GM21360 (cell line): ENCODE measurements at regions not wholly inside any gene's neighbourhood (a gene's known extent, or its start where the extent isn't known, plus 50 kb on each side); places are given as distances from the start of the nearest gene placed in this dataset.
A peak's percentile ranks its signal among the peaks of the same experiment; 100 is the strongest.
"Not testable (repeated sequence)": the region's sequence is repeated elsewhere in the genome, so short reads cannot be mapped to it uniquely, and the experiment has no call there.

Experiments used
- ATAC-seq: cut with Tn5 transposase; IDR thresholded peaks from one replicate; pipeline ENCODE4 v1.9.1; 2021; ENCODE audit warnings: mild to moderate bottlenecking, moderate library complexity; ENCODE audit not compliant: unreplicated experiment

DNA sequence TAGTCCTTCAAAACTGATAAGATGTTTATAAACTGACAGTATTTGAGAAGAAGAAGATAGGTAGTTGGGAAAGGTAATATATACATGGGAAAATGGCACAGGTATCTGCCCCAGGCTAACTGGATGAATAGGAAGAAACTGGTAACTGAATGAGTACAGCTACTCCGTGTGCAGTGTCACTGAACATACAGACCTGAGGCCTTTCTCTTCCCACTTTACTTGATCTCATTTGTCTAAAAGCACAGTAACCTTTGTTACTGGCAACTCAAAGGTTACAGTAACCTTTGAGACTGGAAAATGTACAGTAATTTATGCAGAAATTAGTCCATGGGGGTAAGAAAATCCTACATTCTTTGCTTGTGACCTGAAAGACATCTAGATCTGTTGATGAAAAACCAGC lies 735.0 kb upstream of the RIOK2 start:
- no peak for ATAC-seq

DNA sequence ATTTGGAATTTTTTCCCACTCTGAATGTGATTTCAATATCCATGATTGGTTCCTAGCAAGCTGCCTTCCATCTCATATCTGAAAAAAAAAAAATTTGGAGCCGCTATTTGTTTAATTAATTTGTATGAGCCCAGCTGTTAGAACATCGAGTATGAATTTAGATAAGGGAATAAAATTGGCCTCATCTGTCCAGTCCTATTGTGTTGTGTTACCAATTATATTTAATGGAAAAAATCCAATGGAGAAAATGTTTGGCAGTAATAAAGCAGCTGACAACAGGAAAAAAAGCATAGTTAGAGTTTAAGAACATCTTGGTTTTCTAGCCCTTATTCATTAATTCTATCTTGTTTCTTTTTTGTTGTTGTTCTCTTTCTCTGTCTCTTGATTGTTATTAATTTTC lies 735.6 kb upstream of the RIOK2 start:
- ATAC-seq: no peak

DNA sequence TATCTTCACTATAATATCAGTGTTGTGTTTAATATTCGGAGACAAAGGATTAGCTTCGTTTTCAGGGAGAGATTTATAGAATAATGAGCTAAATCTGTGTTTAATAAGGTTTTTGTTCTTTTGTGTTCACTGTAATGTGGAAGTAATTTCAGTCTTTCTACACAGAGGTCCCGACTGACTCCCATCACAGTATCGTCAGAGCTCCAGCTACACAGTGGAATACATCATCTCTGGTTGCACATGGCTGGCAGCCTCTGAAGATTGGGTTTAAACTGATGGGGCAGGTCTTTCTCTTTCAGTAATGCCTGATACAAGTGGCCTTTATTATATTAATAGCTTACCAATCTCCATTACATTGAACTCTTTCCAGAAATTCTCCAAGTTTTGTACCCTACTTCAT lies 736.7 kb upstream of the RIOK2 start:
- ATAC-seq: no peak

DNA sequence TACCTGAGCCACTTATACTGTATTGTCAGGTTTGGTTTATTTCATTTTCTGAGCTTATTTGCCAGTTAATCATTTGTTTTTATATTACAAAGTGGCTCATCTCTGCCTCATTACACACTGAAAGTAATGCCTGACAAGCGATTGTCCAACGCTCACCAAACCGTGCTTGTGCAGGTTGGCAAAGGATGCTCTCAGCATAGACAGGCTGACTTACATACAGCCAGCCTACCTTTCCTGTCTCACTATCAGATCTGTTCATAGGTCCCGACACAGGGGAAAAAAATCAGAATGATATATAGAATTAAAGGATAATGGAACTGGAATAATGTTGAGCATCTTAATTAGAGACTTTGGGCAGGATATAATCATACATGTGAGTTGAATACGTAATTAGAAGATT lies 739.7 kb upstream of the RIOK2 start:
- ATAC-seq: no peak

DNA sequence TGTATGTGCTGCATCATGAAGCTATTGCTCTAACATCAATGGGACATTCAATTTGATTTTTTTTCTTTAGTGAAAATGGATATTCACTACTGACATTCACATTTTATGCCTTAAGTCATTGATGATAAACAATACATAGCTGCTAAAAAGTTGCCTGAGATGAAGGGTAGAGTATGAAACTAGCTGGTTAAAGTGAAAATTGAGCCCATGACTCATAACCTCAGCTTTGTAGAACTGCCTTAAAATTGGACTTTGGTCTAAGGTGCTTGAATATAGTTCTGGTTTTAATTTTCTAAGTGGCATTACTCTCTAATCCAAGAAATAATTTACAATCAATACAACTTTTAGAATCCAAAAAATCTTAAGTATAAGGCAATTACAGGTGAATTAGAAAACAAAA lies 740.4 kb upstream of the RIOK2 start:
- ATAC-seq: no peak

DNA sequence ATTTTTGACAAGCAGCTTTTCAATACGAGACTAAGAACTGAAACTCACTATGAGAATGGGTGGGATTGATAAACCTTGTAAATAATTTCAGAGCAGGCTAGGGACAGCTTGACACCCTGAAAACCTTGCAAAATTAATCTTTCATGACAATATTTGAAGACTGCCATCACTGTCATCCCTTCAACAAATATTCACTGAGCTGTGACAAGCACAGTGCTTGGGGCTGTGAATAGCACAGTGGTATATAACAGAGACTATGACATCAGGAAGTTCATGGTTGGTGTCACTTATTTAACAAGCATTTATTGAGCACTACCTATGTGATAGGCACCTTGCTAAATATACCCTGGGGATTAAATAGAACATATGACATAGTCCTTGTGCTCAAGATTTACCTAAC lies 741.0 kb upstream of the RIOK2 start:
- peak; percentile 50 for ATAC-seq

DNA sequence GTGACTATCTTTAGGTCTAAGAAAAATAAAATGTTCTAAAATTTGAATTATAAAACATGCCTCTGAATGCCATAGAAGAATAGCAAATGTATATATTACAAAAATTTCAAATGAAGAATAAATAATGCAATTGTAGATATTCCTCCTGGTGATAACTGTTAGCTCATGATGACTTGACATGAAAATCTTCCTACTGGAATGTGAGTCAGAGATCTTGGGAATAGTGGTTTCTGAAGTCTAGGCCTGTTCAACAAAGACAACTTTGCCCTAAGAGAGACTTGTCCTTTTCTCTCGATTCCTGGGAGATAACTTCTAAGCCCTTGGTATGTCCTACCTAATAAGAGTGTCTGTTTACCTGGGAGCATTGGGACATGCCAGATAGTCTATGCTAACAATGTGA lies 746.3 kb upstream of the RIOK2 start:
- no peak for ATAC-seq

DNA sequence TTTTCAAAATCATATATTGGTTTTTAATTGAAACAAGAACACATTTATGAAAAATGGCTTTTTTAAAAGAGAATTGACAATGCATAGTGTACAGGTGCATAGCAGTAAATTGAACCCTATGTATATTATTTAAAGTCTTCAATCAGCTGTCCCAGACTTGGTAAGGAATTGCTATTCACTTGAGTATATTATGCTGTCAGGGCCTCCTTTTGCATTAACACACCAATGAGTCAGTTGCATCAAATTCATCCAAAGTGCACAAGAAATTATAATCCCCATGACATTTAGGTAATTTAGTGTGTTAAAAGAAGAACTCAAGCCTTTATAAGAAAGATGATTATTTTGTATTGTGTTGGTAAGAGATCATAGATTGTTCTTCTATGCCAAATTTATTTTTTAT lies 748.8 kb upstream of the RIOK2 start:
- no peak for ATAC-seq

DNA sequence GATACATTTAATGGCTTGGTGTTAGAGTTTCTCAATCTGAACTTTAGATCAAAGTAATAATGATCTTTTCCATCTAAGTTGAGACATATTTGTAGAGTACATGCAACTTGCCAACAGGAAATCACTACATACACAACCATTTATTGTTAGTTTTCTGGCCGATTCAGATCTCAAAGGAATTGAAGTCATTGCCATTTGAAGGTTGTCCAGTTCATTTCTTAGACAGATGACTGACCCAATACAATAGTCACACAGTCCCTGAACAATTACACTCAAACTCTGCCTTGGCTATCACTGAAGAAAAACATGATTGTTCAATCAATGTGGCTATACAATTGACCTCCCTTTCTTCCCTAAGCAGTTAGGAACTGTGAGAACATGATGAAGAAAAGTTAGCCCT lies 753.2 kb upstream of the RIOK2 start:
- ATAC-seq: no peak

DNA sequence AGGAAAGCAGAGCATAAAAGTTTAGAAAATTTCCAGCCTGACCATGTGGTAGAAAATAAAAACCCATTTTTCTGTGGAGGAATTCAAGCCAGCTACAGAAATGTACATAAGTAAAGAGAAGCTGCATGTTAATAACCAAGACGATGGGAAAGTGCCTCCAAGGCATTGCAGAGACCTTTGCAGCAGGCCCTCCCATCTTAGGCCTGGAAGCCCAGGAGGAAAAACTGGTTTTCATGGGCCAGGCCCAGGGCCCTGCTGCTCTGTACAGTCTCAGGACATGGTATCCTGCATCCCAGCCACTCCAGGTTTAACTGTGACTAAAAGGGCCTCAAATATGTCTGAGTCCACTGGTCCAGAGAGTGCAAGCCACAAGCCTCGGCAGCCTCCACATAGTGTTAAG lies 754.8 kb upstream of the RIOK2 start:
- no peak for ATAC-seq

DNA sequence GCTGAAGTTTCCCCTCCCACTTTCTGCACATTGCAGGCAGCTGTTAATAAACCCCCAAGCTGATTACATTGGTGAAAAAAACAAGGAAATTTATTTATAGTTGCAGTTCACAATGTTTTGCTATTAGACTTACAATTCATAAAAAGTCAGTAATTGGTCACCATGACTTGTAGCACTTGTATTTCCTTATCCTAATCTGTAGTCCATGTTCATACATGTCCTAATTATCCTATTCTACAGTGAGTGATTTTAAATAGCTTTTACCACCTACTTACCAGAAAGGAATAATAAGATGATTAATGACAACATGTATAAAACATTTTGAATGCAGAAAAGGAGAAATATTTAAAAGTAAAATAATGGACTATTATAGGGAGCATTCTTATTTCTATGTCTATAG lies 760.0 kb upstream of the RIOK2 start:
- no peak for ATAC-seq

DNA sequence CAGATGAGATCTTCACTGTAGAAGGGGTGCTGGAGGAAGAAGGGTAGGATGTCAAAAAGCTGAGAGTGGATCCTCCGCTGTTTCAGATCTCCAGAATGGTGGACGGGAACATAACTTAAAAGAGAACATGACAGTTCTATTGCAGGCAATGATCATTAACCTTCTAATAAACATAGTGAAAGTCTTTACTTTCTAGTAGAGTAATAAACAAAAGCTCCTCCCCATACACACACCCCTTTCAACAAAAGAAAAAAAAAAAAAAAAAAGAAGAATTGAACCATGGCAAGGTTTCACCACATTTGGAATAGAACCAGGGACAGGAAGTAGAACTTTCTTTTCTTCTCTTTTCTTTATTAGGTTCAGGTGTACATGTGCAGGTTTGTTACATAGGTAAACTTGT lies 768.1 kb upstream of the RIOK2 start:
- ATAC-seq: no peak

DNA sequence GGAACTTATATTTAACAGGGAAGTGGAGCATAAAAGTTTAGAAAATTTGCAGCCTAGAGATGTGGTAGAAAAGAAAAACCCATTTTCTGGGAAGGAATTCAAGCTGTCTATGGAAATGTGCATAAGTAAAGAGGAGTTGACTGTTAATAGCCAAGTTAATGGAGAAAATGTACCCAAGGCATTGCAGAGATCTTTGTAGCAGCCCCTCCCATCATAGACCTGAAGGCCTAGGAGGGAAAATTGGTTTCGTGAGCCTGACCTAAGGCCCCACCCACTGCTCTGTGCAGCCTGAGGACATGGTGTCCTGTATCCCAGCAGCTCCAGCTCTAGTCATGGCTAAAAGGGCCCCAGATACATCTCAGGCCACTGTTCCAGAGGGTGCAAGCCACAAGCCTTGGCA lies 772.4 kb upstream of the RIOK2 start:
- no peak for ATAC-seq

DNA sequence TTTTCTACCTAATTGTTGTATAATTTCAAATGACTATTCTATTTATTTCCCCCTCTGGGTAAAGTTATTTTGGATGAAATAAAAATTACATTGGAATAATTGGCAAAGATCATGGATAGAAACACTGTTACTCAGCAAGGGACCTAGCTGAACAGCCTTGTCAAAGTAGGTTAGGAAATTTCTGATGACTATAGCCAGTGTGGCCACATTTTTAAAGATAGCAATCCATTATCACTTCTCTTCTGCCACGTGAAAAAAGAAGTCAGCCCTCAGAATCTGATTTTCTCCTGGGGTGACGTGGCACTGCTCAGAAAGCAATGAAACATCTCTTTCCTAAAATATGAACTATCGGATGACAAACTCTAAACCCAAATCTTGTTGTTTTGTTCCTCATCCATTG lies 784.2 kb upstream of the RIOK2 start:
- no peak for ATAC-seq

DNA sequence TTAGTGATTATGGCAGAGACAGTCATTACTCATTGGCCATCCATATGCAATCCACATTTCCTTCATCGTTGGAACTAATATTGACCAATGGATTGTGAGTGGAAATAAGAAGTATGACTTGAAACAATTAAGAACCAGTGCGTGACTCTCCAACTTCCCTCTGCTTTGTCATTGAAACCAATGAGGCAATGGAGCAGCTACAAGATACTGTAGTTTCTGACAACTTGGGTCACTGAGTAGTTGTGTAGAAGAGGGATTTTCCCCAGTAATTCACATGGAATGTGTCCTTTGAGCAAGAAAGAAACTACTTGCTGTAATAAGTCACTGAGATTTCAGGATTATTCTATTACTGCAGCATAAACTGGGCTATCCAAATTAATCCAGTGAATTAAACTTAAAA lies 785.3 kb upstream of the RIOK2 start:
- ATAC-seq: no peak

DNA sequence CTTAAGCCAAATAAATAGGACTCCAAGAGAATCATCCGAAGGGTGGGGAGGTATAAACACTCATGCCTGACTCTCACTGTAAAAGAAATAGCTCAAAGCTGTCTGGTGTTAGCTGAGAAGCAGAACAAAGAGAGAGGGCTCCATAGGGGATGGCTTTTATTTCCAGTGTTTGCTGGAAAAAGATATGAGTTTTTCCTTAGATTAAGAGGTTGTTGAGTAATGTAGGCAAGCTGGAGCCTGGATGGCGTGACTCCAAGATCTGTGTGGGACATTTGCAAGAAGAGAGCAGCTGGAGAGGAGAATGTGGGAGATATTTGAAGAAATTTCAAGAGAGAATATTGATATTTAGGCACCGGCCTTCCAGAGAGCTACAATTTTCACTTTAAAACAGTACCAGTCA lies 793.7 kb upstream of the RGMB start:
- ATAC-seq: no peak

DNA sequence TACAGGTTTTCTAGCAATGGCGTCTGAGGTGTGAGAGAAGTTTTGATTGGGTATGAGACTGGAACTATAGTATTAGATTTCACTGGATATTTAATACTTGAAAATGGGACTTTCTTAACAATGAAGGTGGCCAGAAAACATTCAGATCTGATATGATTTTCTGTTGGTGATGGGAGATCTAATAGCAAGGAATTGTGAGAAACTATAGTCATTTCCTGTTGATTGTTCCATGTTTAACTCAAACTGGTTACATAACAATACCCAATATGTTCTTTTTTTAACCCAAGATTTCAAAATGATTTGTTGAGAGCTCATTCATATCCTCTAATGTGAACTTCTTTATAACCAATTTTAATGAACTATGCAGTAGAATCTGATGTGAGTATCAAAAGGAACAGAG lies 793.2 kb upstream of the RGMB start:
- ATAC-seq: no peak

DNA sequence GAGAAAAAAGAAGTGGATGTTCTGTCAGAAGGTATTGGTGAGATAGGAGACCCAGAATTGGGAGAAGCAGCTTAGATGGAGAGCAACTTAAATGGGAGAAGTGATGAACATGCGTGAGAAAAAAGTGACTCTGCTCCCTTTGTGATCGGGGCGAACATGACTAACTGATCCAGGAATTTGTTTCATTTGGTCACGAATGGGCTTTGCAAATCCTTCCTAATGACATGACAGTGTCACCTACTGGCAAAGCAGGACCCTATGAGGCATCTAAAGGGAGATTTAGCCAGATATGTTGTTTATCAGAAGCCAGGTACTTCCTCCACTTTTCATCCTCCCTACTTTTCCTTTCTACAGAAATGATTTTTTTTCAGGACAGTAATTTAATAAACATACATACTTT lies 787.4 kb upstream of the RGMB start:
- ATAC-seq: no peak

DNA sequence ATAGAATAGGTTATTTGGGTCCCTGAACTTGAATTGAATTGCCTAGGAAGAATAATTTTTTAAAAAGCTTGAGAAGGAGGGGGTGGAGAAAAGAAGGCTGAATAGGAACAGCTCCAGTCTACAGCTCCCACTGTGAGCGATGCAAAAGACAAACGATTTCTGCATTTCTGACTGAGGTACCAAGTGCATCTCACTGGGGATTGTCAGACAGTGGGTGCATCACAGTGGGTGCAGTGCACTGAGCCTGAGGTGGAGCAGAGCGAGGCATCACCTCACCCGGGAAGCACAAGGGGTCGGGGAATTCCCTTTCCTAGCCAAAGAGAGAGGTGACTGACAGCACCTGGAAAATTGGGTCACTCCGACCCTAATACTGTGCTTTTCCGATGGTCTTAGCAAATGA lies 782.2 kb upstream of the RGMB start:
- no peak for ATAC-seq

DNA sequence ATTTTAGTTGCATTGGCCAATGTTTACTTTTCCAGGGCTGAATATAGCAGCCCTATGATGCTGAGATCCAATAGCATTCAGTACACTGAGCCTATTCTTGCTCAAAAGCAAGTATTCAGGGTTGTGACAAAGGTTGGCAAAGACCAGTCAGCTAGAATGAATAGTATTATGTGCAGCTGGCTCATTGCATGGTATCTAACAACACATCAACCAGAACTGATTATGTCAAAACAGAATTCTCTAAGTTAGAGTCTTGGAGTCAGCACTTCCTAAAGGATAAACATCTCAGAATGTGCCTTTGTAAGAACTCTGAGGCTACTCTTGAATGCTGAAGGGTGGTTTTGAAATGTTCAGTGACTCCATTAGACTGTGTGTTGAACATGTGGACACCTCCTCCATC lies 774.5 kb upstream of the RGMB start:
- ATAC-seq: no peak

DNA sequence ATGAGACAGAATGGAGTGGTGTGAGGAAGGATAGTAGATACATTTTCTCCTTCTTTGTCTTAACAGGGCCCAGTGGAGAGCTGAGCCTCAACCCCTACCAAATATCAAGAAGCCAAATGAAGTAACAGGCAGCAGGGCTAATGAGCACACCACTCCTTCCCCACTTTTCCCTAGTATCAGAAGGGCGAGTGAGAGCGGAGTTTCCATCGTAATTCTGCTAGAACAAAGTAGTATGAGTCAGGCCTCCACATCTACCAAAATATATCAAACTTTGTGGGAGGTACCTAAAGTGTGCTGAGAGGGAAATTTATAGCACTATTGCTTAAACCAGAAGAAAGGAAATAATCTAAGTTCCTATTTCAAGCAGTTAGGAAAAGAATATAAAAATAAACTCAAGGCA lies 769.0 kb upstream of the RGMB start:
- ATAC-seq: no peak

DNA sequence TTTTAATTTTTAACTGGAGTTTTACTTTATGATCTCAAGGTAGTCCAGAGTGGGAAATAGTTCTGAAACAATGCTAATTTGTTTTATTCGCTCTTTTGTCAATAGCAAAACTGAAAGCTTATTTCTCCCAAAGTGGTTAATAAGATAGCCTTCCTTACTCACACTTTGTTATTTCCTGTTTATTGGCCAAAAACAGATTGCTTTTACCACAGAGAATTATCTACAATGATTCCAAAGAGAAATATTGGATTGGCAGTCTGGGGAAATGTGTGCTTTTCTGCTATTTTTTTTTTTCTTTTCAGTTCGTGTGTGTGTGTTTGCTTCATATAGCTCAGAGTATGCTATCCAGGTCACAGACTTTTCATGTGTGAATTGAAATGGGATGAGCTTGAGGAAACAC lies 756.7 kb upstream of the RGMB start:
- ATAC-seq: no peak

DNA sequence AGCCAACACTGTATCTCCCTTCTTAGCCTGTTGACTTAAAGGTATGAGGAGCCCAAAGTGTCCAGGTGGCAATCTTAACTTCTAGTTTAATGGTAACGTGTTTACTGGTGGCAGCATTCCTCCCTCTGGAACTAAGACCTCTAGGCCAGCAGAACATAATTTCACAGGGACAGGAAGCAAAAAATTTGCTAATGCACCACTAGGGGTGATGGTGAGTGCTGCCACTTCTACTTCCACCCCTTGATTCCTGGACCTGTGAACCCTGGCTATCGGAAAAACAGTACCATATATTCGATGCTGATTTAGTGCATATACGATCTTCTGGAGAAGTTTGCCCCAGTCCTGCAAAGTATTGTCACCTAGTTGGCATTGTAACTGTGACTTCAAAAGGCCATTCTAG lies 743.2 kb upstream of the RGMB start:
- ATAC-seq: not testable (repeated sequence)

DNA sequence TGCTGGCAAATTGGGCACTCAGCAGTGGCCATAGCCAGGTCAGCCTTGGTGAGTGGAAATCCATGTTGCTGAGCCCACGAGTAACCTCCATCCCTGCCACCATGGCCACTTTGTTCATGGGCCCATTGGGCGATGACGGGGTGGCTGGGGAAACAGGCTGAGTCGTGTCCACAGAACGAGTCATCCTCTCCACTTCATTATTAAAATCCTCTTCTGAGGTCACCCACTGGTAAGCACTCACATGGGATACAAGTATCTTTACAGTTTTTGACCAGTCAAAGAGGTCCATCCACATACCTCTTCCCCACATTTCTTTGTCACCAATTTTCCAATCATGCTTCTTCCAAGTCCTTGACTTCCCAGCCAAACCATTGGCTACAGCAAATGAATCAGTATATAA lies 742.4 kb upstream of the RGMB start:
- ATAC-seq: not testable (repeated sequence)
